ENCODE measurements at regions not wholly inside any gene's neighbourhood (a gene's known extent, or its start where the extent isn't known, plus 50 kb on each side); places are given as distances from the start of the nearest gene placed in this dataset.

- H2AFZ ChIP-seq (ENCODE audit: low read length) = no peak overlapping the region
- no peaks in the 10 kb centered on the region for H3K9me2 ChIP-seq (replicated peaks; ENCODE audit: low read depth, low read length)
- no peaks in the 10 kb centered on the region for H3K9me3 ChIP-seq (ENCODE audit: insufficient read depth, low read depth, low read length)
- no peaks in the 10 kb centered on the region for H4K20me1 ChIP-seq (ENCODE audit: insufficient read depth, low read length, poor library complexity, severe bottlenecking)
- H3K9ac ChIP-seq (ENCODE audit: low read depth, low read length, poor library complexity, severe bottlenecking) = no peak overlapping the region
- no peaks in the 10 kb centered on the region for H3K4me1 ChIP-seq (ENCODE audit: insufficient read depth, low read length, poor library complexity, severe bottlenecking)
- no peaks in the 10 kb centered on the region for H3K27me3 ChIP-seq (ENCODE audit: insufficient read depth, low read length, poor library complexity, severe bottlenecking)
- H3K4me2 ChIP-seq (ENCODE audit: low read depth, low read length, poor library complexity, severe bottlenecking) = no peak overlapping the region
- H3K79me2 ChIP-seq (ENCODE audit: insufficient read depth, low read length) = no peaks in the 10 kb centered on the region
- no peaks in the 10 kb centered on the region for H3F3A ChIP-seq (ENCODE audit: low read depth)
- no peak for TF ChIP-seq CTCF (conservative IDR thresholded peaks at IDR 0.05; ENCODE audit: low read length)
- TF ChIP-seq EZH2phosphoT487 (IDR thresholded peaks at IDR 0.05; ENCODE audit: borderline replicate concordance) = no peak
- no peaks in the 10 kb centered on the region for H3K36me3 ChIP-seq (ENCODE audit: insufficient read depth, low read length)
- no peak overlapping the region for H3K4me3 ChIP-seq (ENCODE audit: low read length, poor library complexity, severe bottlenecking)
Measured at GRCh38 chr21:28240586-28240985, 752.1 kb downstream of the LTN1 start.

GRCh38 chr21:28239340-28239739, 753.3 kb downstream of the LTN1 start:
- Histone ChIP-seq H4K20me1 (ENCODE audit: insufficient read depth, low read length, poor library complexity, severe bottlenecking) (no peaks in the 10 kb centered on the region), H3K9me2 (replicated peaks; ENCODE audit: low read depth, low read length) (no peaks in the 10 kb centered on the region), H3K36me3 (ENCODE audit: insufficient read depth, low read length) (no peaks in the 10 kb centered on the region), H3K9me3 (ENCODE audit: insufficient read depth, low read depth, low read length) (no peaks in the 10 kb centered on the region), H3K4me2 (ENCODE audit: low read depth, low read length, poor library complexity, severe bottlenecking) (no peak overlapping the region), H3K79me2 (ENCODE audit: insufficient read depth, low read length) (no peaks in the 10 kb centered on the region), H2AFZ (ENCODE audit: low read length) (no peak overlapping the region), H3F3A (ENCODE audit: low read depth) (no peaks in the 10 kb centered on the region), H3K27me3 (ENCODE audit: insufficient read depth, low read length, poor library complexity, severe bottlenecking) (no peaks in the 10 kb centered on the region), H3K4me3 (ENCODE audit: low read length, poor library complexity, severe bottlenecking) (no peak overlapping the region), H3K9ac (ENCODE audit: low read depth, low read length, poor library complexity, severe bottlenecking) (no peak overlapping the region), H3K4me1 (ENCODE audit: insufficient read depth, low read length, poor library complexity, severe bottlenecking) (no peaks in the 10 kb centered on the region)
- TF ChIP-seq CTCF (conservative IDR thresholded peaks at IDR 0.05; ENCODE audit: low read length) = no peak
- no peak for TF ChIP-seq EZH2phosphoT487 (IDR thresholded peaks at IDR 0.05; ENCODE audit: borderline replicate concordance)

DNA sequence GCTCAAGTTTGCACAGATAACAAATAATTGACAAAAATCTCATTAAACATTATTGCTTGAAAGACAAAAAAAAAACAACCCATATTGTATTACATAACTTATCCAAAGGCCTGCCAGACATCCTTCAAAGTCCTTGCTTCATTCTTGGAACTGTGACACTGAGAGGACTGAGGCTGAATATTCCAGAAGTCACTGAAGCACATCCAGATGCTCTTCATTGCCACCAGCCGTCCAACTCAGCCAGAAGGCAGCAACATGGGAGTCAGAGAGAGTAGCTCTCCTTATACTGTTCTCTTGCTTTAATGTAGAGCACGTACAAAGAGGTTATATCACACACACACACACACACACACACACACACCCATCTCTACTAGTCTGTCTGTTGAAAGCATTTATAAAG, 755.0 kb downstream of the LTN1 start:
- Histone ChIP-seq H3K27me3 (ENCODE audit: insufficient read depth, low read length, poor library complexity, severe bottlenecking) (no peaks in the 10 kb centered on the region), H3K4me2 (ENCODE audit: low read depth, low read length, poor library complexity, severe bottlenecking) (no peak overlapping the region), H3K9me3 (ENCODE audit: insufficient read depth, low read depth, low read length) (no peaks in the 10 kb centered on the region), H3K4me1 (ENCODE audit: insufficient read depth, low read length, poor library complexity, severe bottlenecking) (no peaks in the 10 kb centered on the region), H3K9ac (ENCODE audit: low read depth, low read length, poor library complexity, severe bottlenecking) (no peak overlapping the region), H4K20me1 (ENCODE audit: insufficient read depth, low read length, poor library complexity, severe bottlenecking) (no peaks in the 10 kb centered on the region), H3K36me3 (ENCODE audit: insufficient read depth, low read length) (no peaks in the 10 kb centered on the region), H3K79me2 (ENCODE audit: insufficient read depth, low read length) (no peaks in the 10 kb centered on the region), H3K9me2 (replicated peaks; ENCODE audit: low read depth, low read length) (no peaks in the 10 kb centered on the region), H3K4me3 (ENCODE audit: low read length, poor library complexity, severe bottlenecking) (no peak overlapping the region), H3F3A (ENCODE audit: low read depth) (no peaks in the 10 kb centered on the region), H2AFZ (ENCODE audit: low read length) (no peak overlapping the region)
- TF ChIP-seq EZH2phosphoT487 (IDR thresholded peaks at IDR 0.05; ENCODE audit: borderline replicate concordance) (no peak), CTCF (conservative IDR thresholded peaks at IDR 0.05; ENCODE audit: low read length) (no peak)

Data from Loucy (cell line).